WTC11 (cell line): ENCODE measurements at regions not wholly inside any gene's neighbourhood (a gene's known extent, or its start where the extent isn't known, plus 50 kb on each side); places are given as distances from the start of the nearest gene placed in this dataset.

Source experiments
- ATAC-seq: fragments of 200-7000 bp; cut with Tn5 transposase; 2 replicates; pipeline ENCODE4 v1.10.0; 2021; ENCODE audit warnings: mild to moderate bottlenecking, moderate library complexity
- CTCF ChIA-PET: fragments of 300-600 bp; sonication (Branson Sonifier 250); formaldehyde crosslinking; loops from one replicate; lab custom pipeline; 2021; ENCODE audit warnings: antibody characterized with exemption; lab: Charles Lee
- POLR2A ChIA-PET: fragments of 350-600 bp; sonication (Branson Sonifier 250); formaldehyde crosslinking; loops from one replicate; lab custom pipeline; 2021; ENCODE audit warnings: antibody characterized with exemption; lab: Charles Lee
- DNase-seq: peaks from one replicate; pipeline ENCODE4 v3.0.0; 2021; ENCODE audit warnings: low spot score
- H3K27ac Mint-ChIP-seq: 2 replicates; pipeline ENCODE4 v1.8.0; 2021; ENCODE audit warnings: mixed read lengths
- H3K27me3 Mint-ChIP-seq: 2 replicates; pipeline ENCODE4 v1.8.0; 2021; ENCODE audit warnings: low read depth, mild to moderate bottlenecking, moderate library complexity, mixed read lengths
- H3K36me3 Mint-ChIP-seq: 2 replicates; pipeline ENCODE4 v1.8.0; 2021; ENCODE audit warnings: mixed read lengths
- H3K4me1 Mint-ChIP-seq: 2 replicates; pipeline ENCODE4 v1.8.0; 2022; ENCODE audit warnings: mixed read lengths
- H3K4me3 Mint-ChIP-seq: 2 replicates; pipeline ENCODE4 v1.8.0; 2021; ENCODE audit warnings: mild to moderate bottlenecking, moderate library complexity, mixed read lengths
- H3K9me3 Mint-ChIP-seq: 2 replicates; pipeline ENCODE4 v1.8.0; 2021; ENCODE audit warnings: mixed read lengths
- AR ChIP-seq: fragments of 250-450 bp; sonication (Bioruptor Pico); IDR thresholded peaks from 2 replicates; pipeline ENCODE4 v1.9.0; 2021; ENCODE audit warnings: mild to moderate bottlenecking
- ATF2 ChIP-seq: sonication (generic); formaldehyde crosslinking; IDR thresholded peaks from 2 replicates; pipeline ENCODE4 v1.8.1; 2022; ENCODE audit warnings: low read depth, missing genetic modification reagents, borderline replicate concordance
- ATF6 ChIP-seq: sonication (generic); formaldehyde crosslinking; IDR thresholded peaks from 2 replicates; pipeline ENCODE4 v1.8.1; 2023; ENCODE audit warnings: mild to moderate bottlenecking, missing genetic modification reagents
- EMX1 ChIP-seq: fragments of 250-450 bp; sonication (Bioruptor Pico); IDR thresholded peaks from 2 replicates; pipeline ENCODE4 v1.8.0; 2021; ENCODE audit warnings: mild to moderate bottlenecking
- ETV6 ChIP-seq: sonication (generic); formaldehyde crosslinking; IDR thresholded peaks from 2 replicates; pipeline ENCODE4 v1.8.1; 2022; ENCODE audit warnings: mild to moderate bottlenecking, missing genetic modification reagents
- FOXJ3 ChIP-seq: sonication (generic); formaldehyde crosslinking; IDR thresholded peaks from 2 replicates; pipeline ENCODE4 v1.9.0; 2021; ENCODE audit warnings: missing genetic modification reagents, mild to moderate bottlenecking, borderline replicate concordance
- GABPB1 ChIP-seq: sonication (generic); formaldehyde crosslinking; IDR thresholded peaks from 2 replicates; pipeline ENCODE4 v1.8.1; 2023; ENCODE audit warnings: mild to moderate bottlenecking, missing genetic modification reagents
- IRF1 ChIP-seq: sonication (generic); formaldehyde crosslinking; IDR thresholded peaks from 2 replicates; pipeline ENCODE4 v1.8.0; 2023; ENCODE audit warnings: missing genetic modification reagents
- JAZF1 ChIP-seq: fragments of 250-450 bp; sonication (Bioruptor Pico); IDR thresholded peaks from 2 replicates; pipeline ENCODE4 v1.9.0; 2021; ENCODE audit warnings: moderate library complexity, mild to moderate bottlenecking, inconsistent platforms
- JUN ChIP-seq: sonication (generic); formaldehyde crosslinking; IDR thresholded peaks from 2 replicates; pipeline ENCODE4 v1.8.0; 2023; ENCODE audit warnings: mild to moderate bottlenecking, missing genetic modification reagents
- KAT7 ChIP-seq: sonication (generic); formaldehyde crosslinking; IDR thresholded peaks from 2 replicates; pipeline ENCODE4 v1.8.1; 2023; ENCODE audit warnings: missing genetic modification reagents, mild to moderate bottlenecking, borderline replicate concordance
- MYBL2 ChIP-seq: sonication (generic); formaldehyde crosslinking; IDR thresholded peaks from 2 replicates; pipeline ENCODE4 v1.8.1; 2023; ENCODE audit warnings: mild to moderate bottlenecking, moderate library complexity, missing genetic modification reagents
- NFATC4 ChIP-seq: fragments of 250-450 bp; sonication (Bioruptor Pico); IDR thresholded peaks from 2 replicates; pipeline ENCODE4 v1.9.0; 2021; ENCODE audit warnings: mild to moderate bottlenecking
- RORB ChIP-seq: fragments of 250-450 bp; sonication (Bioruptor Pico); IDR thresholded peaks from 2 replicates; pipeline ENCODE4 v1.9.0; 2021; ENCODE audit warnings: mild to moderate bottlenecking
- SOX15 ChIP-seq: fragments of 250-450 bp; sonication (Bioruptor Pico); IDR thresholded peaks from 2 replicates; pipeline ENCODE4 v1.9.0; 2021; ENCODE audit warnings: mild to moderate bottlenecking
- TEAD1 ChIP-seq: sonication (generic); formaldehyde crosslinking; IDR thresholded peaks from 2 replicates; pipeline ENCODE4 v1.8.0; 2022; ENCODE audit warnings: mild to moderate bottlenecking, missing genetic modification reagents
- USF1 ChIP-seq: sonication (generic); formaldehyde crosslinking; IDR thresholded peaks from 2 replicates; pipeline ENCODE4 v1.8.0; 2022; ENCODE audit warnings: mild to moderate bottlenecking, missing genetic modification reagents
- USF2 ChIP-seq: sonication (generic); formaldehyde crosslinking; IDR thresholded peaks from 2 replicates; pipeline ENCODE4 v1.8.1; 2023; ENCODE audit warnings: mild to moderate bottlenecking, missing genetic modification reagents, moderate library complexity
- ZNF138 ChIP-seq: sonication (generic); formaldehyde crosslinking; conservative IDR thresholded peaks from 2 replicates; pipeline ENCODE4 v1.8.1; 2022; ENCODE audit warnings: mild to moderate bottlenecking, moderate library complexity, missing genetic modification reagents
- ZNF219 ChIP-seq: sonication (generic); formaldehyde crosslinking; IDR thresholded peaks from 2 replicates; pipeline ENCODE4 v1.8.0; 2023; ENCODE audit warnings: missing genetic modification reagents, mild to moderate bottlenecking, borderline replicate concordance
- ZNF416 ChIP-seq: fragments of 250-450 bp; sonication (Bioruptor Pico); IDR thresholded peaks from 2 replicates; pipeline ENCODE4 v1.9.0; 2021; ENCODE audit warnings: mild to moderate bottlenecking, inconsistent platforms
- ZNF423 ChIP-seq: fragments of 250-450 bp; sonication (Bioruptor Pico); IDR thresholded peaks from 2 replicates; pipeline ENCODE4 v2.1.2; 2022; ENCODE audit warnings: mild to moderate bottlenecking, moderate library complexity

- no peaks in the 10 kb centered on the region for H3K4me1 Mint-ChIP-seq
- TF ChIP-seq ATF6 (CRISPR knock-in tag) (no peak), USF2 (CRISPR knock-in tag) (no peak), GABPB1 (CRISPR knock-in tag) (no peak), MYBL2 (no peak), ZNF416 (CRISPR knock-in tag) (no peak), TEAD1 (CRISPR knock-in tag) (no peak), ETV6 (CRISPR knock-in tag) (no peak), ZNF423 (CRISPR knock-in tag) (no peak), JUN (CRISPR knock-in tag) (no peak), AR (CRISPR knock-in tag) (no peak)
- DNase-seq (no peak), ATAC-seq (no peak)
- H3K27me3 Mint-ChIP-seq: no peaks in the 10 kb centered on the region
- 0 out of 2 replicates have a peak, but pooled peaks cover 4% of the 10 kb centered on the region for H3K9me3 Mint-ChIP-seq
- H3K4me3 Mint-ChIP-seq: no peak overlapping the region
- POLR2A ChIA-PET: no interaction called here
- H3K27ac Mint-ChIP-seq: no peak overlapping the region
- CTCF ChIA-PET: no interaction called here
- H3K36me3 Mint-ChIP-seq: no peaks in the 10 kb centered on the region
Observed at GRCh38 chr7:126303926-126304325, 948.8 kb downstream of the GRM8 start.

GRCh38 chr7:126302639-126303038 is 950.1 kb downstream of the GRM8 start:
- no peaks in the 10 kb centered on the region for H3K27me3 Mint-ChIP-seq
- peaks cover 9% of the 10 kb centered on the region for H3K9me3 Mint-ChIP-seq
- H3K4me1 Mint-ChIP-seq: no peaks in the 10 kb centered on the region
- DNase-seq: no peak
- no peak overlapping the region for H3K4me3 Mint-ChIP-seq
- TF ChIP-seq SOX15 (no peak), ZNF138 (CRISPR knock-in tag) (no peak), ZNF219 (no peak), USF1 (no peak), IRF1 (CRISPR knock-in tag) (no peak), RORB (CRISPR knock-in tag) (no peak), FOXJ3 (no peak), AR (CRISPR knock-in tag) (no peak), ATF2 (CRISPR knock-in tag) (no peak), NFATC4 (CRISPR knock-in tag) (no peak), KAT7 (CRISPR knock-in tag) (no peak), EMX1 (no peak), JAZF1 (CRISPR knock-in tag) (no peak), USF2 (CRISPR knock-in tag) (no peak), ZNF416 (CRISPR knock-in tag) (no peak)
- TF ChIP-seq, all 79 proteins: peak for 0
- no peaks in the 10 kb centered on the region for H3K36me3 Mint-ChIP-seq
- CTCF ChIA-PET: no interaction called here
- no peak overlapping the region for H3K27ac Mint-ChIP-seq
- ATAC-seq: no peak
- POLR2A ChIA-PET: no interaction called here
